ENCODE measurements at regions not wholly inside any gene's neighbourhood (a gene's known extent, or its start where the extent isn't known, plus 50 kb on each side); places are given as distances from the start of the nearest gene placed in this dataset.

DNA sequence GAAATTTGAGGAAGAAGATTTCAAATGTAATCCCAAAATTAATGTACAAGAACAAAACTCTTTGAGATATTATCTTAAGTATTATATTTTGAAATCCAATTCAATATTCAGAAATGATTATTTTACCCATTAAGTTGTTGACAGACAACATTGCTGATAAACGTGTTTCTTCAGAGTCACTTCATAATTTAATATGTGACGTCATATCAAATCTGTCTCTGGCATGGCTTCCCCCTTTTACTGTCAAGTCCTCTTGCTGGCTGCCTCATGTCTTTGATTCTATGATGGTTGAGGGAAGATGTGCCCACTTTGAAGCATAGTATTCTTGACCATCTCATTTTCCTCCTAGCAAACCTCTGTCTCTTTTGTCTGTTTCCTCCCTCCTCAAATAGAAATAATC, 1257.1 kb upstream of the GOT2 start:
- TF ChIP-seq, protein P1, sequence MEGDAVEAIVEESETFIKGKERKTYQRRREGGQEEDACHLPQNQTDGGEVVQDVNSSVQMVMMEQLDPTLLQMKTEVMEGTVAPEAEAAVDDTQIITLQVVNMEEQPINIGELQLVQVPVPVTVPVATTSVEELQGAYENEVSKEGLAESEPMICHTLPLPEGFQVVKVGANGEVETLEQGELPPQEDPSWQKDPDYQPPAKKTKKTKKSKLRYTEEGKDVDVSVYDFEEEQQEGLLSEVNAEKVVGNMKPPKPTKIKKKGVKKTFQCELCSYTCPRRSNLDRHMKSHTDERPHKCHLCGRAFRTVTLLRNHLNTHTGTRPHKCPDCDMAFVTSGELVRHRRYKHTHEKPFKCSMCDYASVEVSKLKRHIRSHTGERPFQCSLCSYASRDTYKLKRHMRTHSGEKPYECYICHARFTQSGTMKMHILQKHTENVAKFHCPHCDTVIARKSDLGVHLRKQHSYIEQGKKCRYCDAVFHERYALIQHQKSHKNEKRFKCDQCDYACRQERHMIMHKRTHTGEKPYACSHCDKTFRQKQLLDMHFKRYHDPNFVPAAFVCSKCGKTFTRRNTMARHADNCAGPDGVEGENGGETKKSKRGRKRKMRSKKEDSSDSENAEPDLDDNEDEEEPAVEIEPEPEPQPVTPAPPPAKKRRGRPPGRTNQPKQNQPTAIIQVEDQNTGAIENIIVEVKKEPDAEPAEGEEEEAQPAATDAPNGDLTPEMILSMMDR (IDR thresholded peaks at IDR 0.05), result no peak
- Histone ChIP-seq H3K36me3 (ENCODE audit: low read depth) (no peaks in the 10 kb centered on the region), H3K4me1 (ENCODE audit: low read depth) (no peaks in the 10 kb centered on the region), H3K9me3 (peaks cover 51% of the 10 kb centered on the region), H3K4me3 (no peak overlapping the region)
- ATAC-seq (no peak), DNase-seq (no peak)
- intact Hi-C loops (cut with DNase I, micrococcal nuclease), result no loop called here

- Histone ChIP-seq H3K4me1 (ENCODE audit: low read depth) (no peaks in the 10 kb centered on the region), H3K36me3 (ENCODE audit: low read depth) (no peaks in the 10 kb centered on the region), H3K9me3 (peaks cover 50% of the 10 kb centered on the region), H3K4me3 (no peak overlapping the region)
- no peak for DNase-seq
- no peak for ATAC-seq
- TF ChIP-seq, protein P1 (IDR thresholded peaks at IDR 0.05), result no peak
- intact Hi-C loops (cut with DNase I, micrococcal nuclease), result no loop called here
Measured at GRCh38 chr16:59988591-59988990, 1254.5 kb upstream of the GOT2 start.

GRCh38 chr16:59975953-59976352, 1241.8 kb upstream of the GOT2 start:
- TF ChIP-seq, protein P1 (IDR thresholded peaks at IDR 0.05), result no peak

DNA sequence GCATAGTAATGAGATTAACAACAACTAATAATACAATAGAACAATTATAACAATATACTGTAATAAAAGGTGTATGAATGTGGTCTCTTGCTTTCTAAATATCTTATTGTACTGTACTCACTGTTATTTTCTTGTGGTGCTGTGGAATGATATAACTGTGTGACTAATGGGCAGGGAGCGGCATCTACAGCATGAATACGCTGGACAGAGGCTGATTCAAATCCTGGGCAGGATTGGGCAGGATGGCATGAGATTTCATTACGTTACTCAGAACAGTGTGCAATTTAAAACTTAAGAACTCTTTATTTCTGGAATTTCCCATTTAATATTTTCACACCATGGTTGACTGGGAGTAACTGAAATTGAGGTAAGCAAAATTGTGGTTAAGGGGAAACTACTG, 1239.8 kb upstream of the GOT2 start:
- ATAC-seq (no peak), DNase-seq (no peak)
- no peak overlapping the region for H3K4me3 ChIP-seq
- no peaks in the 10 kb centered on the region for H3K36me3 ChIP-seq (ENCODE audit: low read depth)
- intact Hi-C loops (cut with DNase I, micrococcal nuclease), result no loop called here
- H3K4me1 ChIP-seq (ENCODE audit: low read depth), result no peaks in the 10 kb centered on the region
- H3K9me3 ChIP-seq, result peaks cover 26% of the 10 kb centered on the region
- TF ChIP-seq, protein P1 (IDR thresholded peaks at IDR 0.05), result no peak

More at GRCh38 chr16:59975953-59976352, 1241.8 kb upstream of the GOT2 start:
- intact Hi-C loops (cut with DNase I, micrococcal nuclease), result no loop called here
- H3K4me3 ChIP-seq, result no peak overlapping the region
- H3K4me1 ChIP-seq (ENCODE audit: low read depth), result no peaks in the 10 kb centered on the region
- H3K36me3 ChIP-seq (ENCODE audit: low read depth), result no peaks in the 10 kb centered on the region
- ATAC-seq, result no peak
- H3K9me3 ChIP-seq, result peaks cover 22% of the 10 kb centered on the region
- no peak for DNase-seq

GRCh38 chr16:59971264-59971663, 1237.1 kb upstream of the GOT2 start:
- no peak for DNase-seq
- TF ChIP-seq, protein P1 (IDR thresholded peaks at IDR 0.05), result no peak
- intact Hi-C loops (cut with DNase I, micrococcal nuclease), result no loop called here

More at GRCh38 chr16:59971264-59971663, 1237.1 kb upstream of the GOT2 start:
- H3K4me3 ChIP-seq, result no peak overlapping the region
- peaks cover 42% of the 10 kb centered on the region for H3K9me3 ChIP-seq
- H3K4me1 ChIP-seq (ENCODE audit: low read depth), result no peaks in the 10 kb centered on the region
- no peaks in the 10 kb centered on the region for H3K36me3 ChIP-seq (ENCODE audit: low read depth)
- ATAC-seq, result no peak

All from mucosa of descending colon (tissue), 3 donors.